ENCODE measurements at regions not wholly inside any gene's neighbourhood (a gene's known extent, or its start where the extent isn't known, plus 50 kb on each side); places are given as distances from the start of the nearest gene placed in this dataset.
"Not testable (repeated sequence)": the region's sequence is repeated elsewhere in the genome, so short reads cannot be mapped to it uniquely, and the experiment has no call there.

DNA sequence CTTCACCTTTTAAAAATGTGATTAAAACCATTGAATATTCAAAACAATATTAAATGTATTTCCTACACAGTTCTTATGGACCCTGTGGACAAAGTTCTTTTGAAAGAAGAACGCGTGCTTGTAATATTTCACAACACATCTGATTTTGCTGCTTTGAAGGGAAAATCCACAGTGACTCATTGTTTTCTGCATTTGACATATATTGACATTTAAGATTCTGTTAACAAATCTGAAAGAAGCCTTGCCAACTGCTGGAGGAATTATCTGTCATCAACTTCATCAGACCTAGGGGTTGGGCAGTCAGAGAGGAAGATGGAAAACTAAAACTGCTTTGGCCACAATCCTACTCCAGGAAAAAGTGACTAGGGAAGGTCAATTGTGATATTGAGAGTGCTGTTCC lies 56.9 kb upstream of the RASEF start:
- H3K36me3 ChIP-seq: no peaks in the 10 kb centered on the region
- TF ChIP-seq CTCF (IDR thresholded peaks at IDR 0.05): no peak
- no peaks in the 10 kb centered on the region for H3K27me3 ChIP-seq (ENCODE audit: low read depth)
- ATAC-seq: no peak
- H3K27ac ChIP-seq: no peak overlapping the region
- intact Hi-C loops (cut with DNase I): no loop called here
- no peaks in the 10 kb centered on the region for H3K4me1 ChIP-seq
- DNase-seq: no peak
- no peak overlapping the region for H3K4me3 ChIP-seq
- H3K9me3 ChIP-seq: peaks cover 5% of the 10 kb centered on the region

DNA sequence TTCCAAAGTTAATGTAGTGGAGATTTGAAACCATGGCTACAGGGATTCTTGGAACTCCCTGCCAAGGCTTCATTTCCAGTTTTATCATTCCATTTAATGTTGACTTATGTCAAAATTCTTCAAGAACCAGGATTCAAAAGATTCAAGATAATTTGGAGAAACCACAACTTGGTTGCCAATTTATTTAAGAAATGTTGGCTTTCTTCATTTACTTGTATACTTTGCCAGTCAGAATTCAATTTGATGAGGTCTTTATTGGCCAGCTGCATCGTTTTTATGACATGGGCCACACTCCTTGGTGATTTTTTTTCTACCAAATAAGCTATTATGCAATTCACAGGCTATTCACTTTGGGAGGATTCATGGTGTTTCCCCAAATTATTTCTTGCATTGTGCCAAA lies 53.1 kb upstream of the RASEF start:
- Histone ChIP-seq H3K4me1 (no peaks in the 10 kb centered on the region), H3K9me3 (peaks cover 15% of the 10 kb centered on the region), H3K36me3 (no peaks in the 10 kb centered on the region), H3K27ac (no peak overlapping the region), H3K4me3 (no peak overlapping the region), H3K27me3 (ENCODE audit: low read depth) (no peaks in the 10 kb centered on the region)
- TF ChIP-seq CTCF (IDR thresholded peaks at IDR 0.05): no peak
- DNase-seq: no peak
- no peak for ATAC-seq
- intact Hi-C loops (cut with DNase I): no loop called here

GRCh38 chr9:83113445-83113844 lies 50.5 kb upstream of the RASEF start:
- H3K36me3 ChIP-seq; intact Hi-C loops (cut with DNase I); DNase-seq; H3K27me3 ChIP-seq (ENCODE audit: low read depth); H3K4me3 ChIP-seq; H3K27ac ChIP-seq; ATAC-seq; H3K4me1 ChIP-seq: not testable (repeated sequence)
- H3K9me3 ChIP-seq: peaks cover 15% of the 10 kb centered on the region
